NCI-H510A (cell line): ENCODE measurements at regions not wholly inside any gene's neighbourhood (a gene's known extent, or its start where the extent isn't known, plus 50 kb on each side); places are given as distances from the start of the nearest gene placed in this dataset.
"Not testable (repeated sequence)": the region's sequence is repeated elsewhere in the genome, so short reads cannot be mapped to it uniquely, and the experiment has no call there.

Experiments
- DNase-seq: peaks from one replicate; lab custom pipeline; 2025; lab: John Stamatoyannopoulos, UW

GRCh38 chr11:67940440-67940839 lies 63.5 kb downstream of the UNC93B1 start:
- not testable (repeated sequence) for DNase-seq

GRCh38 chr11:67938964-67939363 lies 64.9 kb downstream of the UNC93B1 start:
- not testable (repeated sequence) for DNase-seq

- DNase-seq: not testable (repeated sequence)
These were observed 65.5 kb downstream of the UNC93B1 start for GRCh38 chr11:67938371-67938770.

- DNase-seq: not testable (repeated sequence)
These were observed 80.3 kb downstream of the UNC93B1 start for GRCh38 chr11:67923565-67923964.

GRCh38 chr11:67920546-67920945 lies 83.4 kb downstream of the UNC93B1 start:
- DNase-seq: not testable (repeated sequence)

- not testable (repeated sequence) for DNase-seq
These were observed 91.7 kb downstream of the UNC93B1 start for GRCh38 chr11:67912184-67912583.

- not testable (repeated sequence) for DNase-seq
These were observed 92.7 kb downstream of the UNC93B1 start for GRCh38 chr11:67911211-67911610.

GRCh38 chr11:67910803-67911202 lies 93.1 kb downstream of the UNC93B1 start:
- DNase-seq: not testable (repeated sequence)

GRCh38 chr11:67906969-67907368 lies 96.9 kb downstream of the UNC93B1 start:
- not testable (repeated sequence) for DNase-seq

- not testable (repeated sequence) for DNase-seq
These were observed 104.4 kb downstream of the UNC93B1 start for GRCh38 chr11:67899462-67899861.

- DNase-seq: not testable (repeated sequence)
These were observed 110.4 kb downstream of the UNC93B1 start for GRCh38 chr11:67893487-67893886.

GRCh38 chr11:67889646-67890045 lies 114.3 kb downstream of the UNC93B1 start:
- DNase-seq: not testable (repeated sequence)

- not testable (repeated sequence) for DNase-seq
These were observed 115.8 kb downstream of the UNC93B1 start for GRCh38 chr11:67888056-67888455.

- not testable (repeated sequence) for DNase-seq
These were observed 117.2 kb downstream of the UNC93B1 start for GRCh38 chr11:67886672-67887071.

GRCh38 chr11:67886207-67886606 lies 117.7 kb downstream of the UNC93B1 start:
- DNase-seq: not testable (repeated sequence)

- not testable (repeated sequence) for DNase-seq
These were observed 118.3 kb downstream of the UNC93B1 start for GRCh38 chr11:67885574-67885973.

- not testable (repeated sequence) for DNase-seq
These were observed 118.9 kb downstream of the UNC93B1 start for GRCh38 chr11:67884761-67885558.

GRCh38 chr11:67884073-67884757 lies 119.7 kb downstream of the UNC93B1 start:
- DNase-seq: not testable (repeated sequence)

- not testable (repeated sequence) for DNase-seq
These were observed 121.6 kb downstream of the UNC93B1 start for GRCh38 chr11:67882304-67882703.

GRCh38 chr11:67881836-67882235 lies 122.1 kb downstream of the UNC93B1 start:
- DNase-seq: not testable (repeated sequence)

- DNase-seq: not testable (repeated sequence)
These were observed 123.2 kb downstream of the UNC93B1 start for GRCh38 chr11:67880594-67881196.

GRCh38 chr11:67878666-67879065 lies 125.2 kb downstream of the UNC93B1 start:
- not testable (repeated sequence) for DNase-seq
